Stimulated activated CD8-positive, alpha-beta memory T cell treated with anti-CD3 and anti-CD28 coated beads, Interleukin-15, amount 100 ng/mL, for 48 hours (primary cell): ENCODE measurements at regions not wholly inside any gene's neighbourhood (a gene's known extent, or its start where the extent isn't known, plus 50 kb on each side); places are given as distances from the start of the nearest gene placed in this dataset.

Experiments used
- DNase-seq, 2 donors: peaks; one replicate each; pipeline ENCODE4 v3.0.0-alpha.2; 2020; ENCODE audit warnings: low read depth in 2 of 2

- DNase-seq, result no peak
Observed at GRCh38 chr20:23205611-23206041, 119.5 kb upstream of the CD93 start.

GRCh38 chr20:23205211-23205610, 119.1 kb upstream of the CD93 start:
- DNase-seq, result no peak

GRCh38 chr20:23203951-23204730, 118.0 kb upstream of the CD93 start:
- no peak for DNase-seq

GRCh38 chr20:23203310-23203709, 117.2 kb upstream of the CD93 start:
- no peak for DNase-seq

GRCh38 chr20:23201658-23202057, 115.5 kb upstream of the CD93 start:
- no peak for DNase-seq

- no peak for DNase-seq
Observed at GRCh38 chr20:23200914-23201313, 114.8 kb upstream of the CD93 start.

- no peak for DNase-seq
Observed at GRCh38 chr20:23200413-23200812, 114.3 kb upstream of the CD93 start.

GRCh38 chr20:23199356-23199755, 113.2 kb upstream of the CD93 start:
- no peak for DNase-seq

- DNase-seq, result no peak
Observed at GRCh38 chr20:23198815-23199214, 112.7 kb upstream of the CD93 start.

- DNase-seq, result no peak
Observed at GRCh38 chr20:23197836-23198235, 111.7 kb upstream of the CD93 start.

- DNase-seq, result no peak
Observed at GRCh38 chr20:23195636-23196035, 109.5 kb upstream of the CD93 start.

GRCh38 chr20:23193801-23194384, 107.8 kb upstream of the CD93 start:
- no peak for DNase-seq

GRCh38 chr20:23192469-23192868, 106.3 kb upstream of the CD93 start:
- no peak for DNase-seq

GRCh38 chr20:23190557-23190956, 104.4 kb upstream of the CD93 start:
- no peak for DNase-seq

GRCh38 chr20:23189854-23190253, 103.7 kb upstream of the CD93 start:
- DNase-seq, result no peak

GRCh38 chr20:23189341-23189740, 103.2 kb upstream of the CD93 start:
- DNase-seq, result no peak

GRCh38 chr20:23188377-23189169, 102.4 kb upstream of the CD93 start:
- DNase-seq, result no peak

GRCh38 chr20:23187751-23188150, 101.6 kb upstream of the CD93 start:
- DNase-seq, result no peak

GRCh38 chr20:23186808-23187207, 100.7 kb upstream of the CD93 start:
- no peak for DNase-seq

- DNase-seq, result no peak
Observed at GRCh38 chr20:23180451-23180921, 94.4 kb upstream of the CD93 start.

- no peak for DNase-seq
Observed at GRCh38 chr20:23179766-23180403, 93.8 kb upstream of the CD93 start.

- no peak for DNase-seq
Observed at GRCh38 chr20:23178806-23179205, 92.7 kb upstream of the CD93 start.
